CD4-positive, alpha-beta T cell treated with Interleukin-2 at 100 ng/mL for 4 hours (primary cell): ENCODE measurements at regions not wholly inside any gene's neighbourhood (a gene's known extent, or its start where the extent isn't known, plus 50 kb on each side); places are given as distances from the start of the nearest gene placed in this dataset.
"Not testable (repeated sequence)": the region's sequence is repeated elsewhere in the genome, so short reads cannot be mapped to it uniquely, and the experiment has no call there.

Source experiments
- DNase-seq: peaks from one replicate; pipeline ENCODE4 v3.0.0-alpha.2; 2020; ENCODE audit warnings: low spot score

- no peak for DNase-seq
These were observed 236.8 kb upstream of the RBMS1 start for GRCh38 chr2:160730296-160730995.

GRCh38 chr2:160731415-160731814 lies 237.8 kb upstream of the RBMS1 start:
- DNase-seq, result no peak

GRCh38 chr2:160731856-160732255 lies 238.2 kb upstream of the RBMS1 start:
- no peak for DNase-seq

GRCh38 chr2:160735696-160736095 lies 242.1 kb upstream of the RBMS1 start:
- no peak for DNase-seq

GRCh38 chr2:160736148-160737028 lies 242.8 kb upstream of the RBMS1 start:
- no peak for DNase-seq

- DNase-seq, result no peak
These were observed 243.6 kb upstream of the RBMS1 start for GRCh38 chr2:160737247-160737646.

DNA sequence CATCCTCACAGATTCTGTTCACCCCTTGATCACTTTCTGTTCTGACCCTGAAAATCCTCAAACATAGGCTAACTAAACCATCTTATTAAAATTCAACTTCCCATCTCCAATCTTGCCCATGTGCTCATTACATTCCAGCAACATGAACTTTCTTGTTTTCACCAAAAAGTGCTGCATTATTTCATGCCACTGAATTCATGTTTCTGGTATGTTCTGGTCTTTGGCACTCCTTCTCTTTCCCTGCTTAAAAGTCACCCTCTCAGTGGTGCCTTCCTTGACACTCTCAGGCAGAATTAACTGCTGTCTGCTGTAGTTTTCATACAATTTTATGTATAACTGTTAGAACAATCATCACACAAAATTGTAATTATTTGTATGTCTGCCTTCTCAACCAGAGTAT lies 247.7 kb upstream of the RBMS1 start:
- no peak for DNase-seq

DNA sequence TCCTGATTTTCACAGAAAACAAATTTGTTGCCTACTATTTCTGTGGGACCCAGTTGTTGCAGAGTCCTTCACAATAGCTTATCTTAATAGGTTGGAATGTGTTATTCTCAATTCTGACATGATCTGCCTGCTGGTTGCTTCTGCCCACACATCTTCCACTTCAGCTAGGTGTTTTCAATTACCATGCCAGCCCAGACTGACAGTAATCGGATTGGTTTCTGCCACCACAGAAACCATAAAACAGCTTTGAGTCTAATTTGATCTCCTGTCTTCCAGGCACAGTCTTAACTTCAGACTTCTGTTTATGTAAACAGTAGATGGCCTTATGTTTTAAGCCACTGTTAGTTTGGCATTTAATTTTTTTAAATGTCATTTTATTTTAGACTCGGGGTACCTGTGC lies 248.2 kb upstream of the RBMS1 start:
- no peak for DNase-seq

DNA sequence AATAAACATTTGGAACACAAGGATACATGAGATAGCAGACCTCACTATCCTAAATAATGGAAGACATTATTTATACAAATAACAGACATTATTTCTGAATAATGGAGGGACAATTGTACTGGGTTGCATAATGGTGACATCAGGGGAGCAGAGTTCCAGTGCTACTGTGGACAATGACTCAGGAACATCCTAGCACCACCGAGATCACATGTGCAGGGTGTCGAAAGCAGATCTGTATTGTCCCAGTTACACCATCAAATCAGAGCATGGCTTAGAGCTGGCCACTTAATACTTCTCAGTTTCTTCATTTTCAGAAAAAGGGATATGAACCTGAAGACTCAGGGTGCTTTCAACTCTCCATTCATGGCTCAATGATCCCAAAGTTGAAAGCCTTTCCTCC lies 249.1 kb upstream of the RBMS1 start:
- DNase-seq, result no peak

DNA sequence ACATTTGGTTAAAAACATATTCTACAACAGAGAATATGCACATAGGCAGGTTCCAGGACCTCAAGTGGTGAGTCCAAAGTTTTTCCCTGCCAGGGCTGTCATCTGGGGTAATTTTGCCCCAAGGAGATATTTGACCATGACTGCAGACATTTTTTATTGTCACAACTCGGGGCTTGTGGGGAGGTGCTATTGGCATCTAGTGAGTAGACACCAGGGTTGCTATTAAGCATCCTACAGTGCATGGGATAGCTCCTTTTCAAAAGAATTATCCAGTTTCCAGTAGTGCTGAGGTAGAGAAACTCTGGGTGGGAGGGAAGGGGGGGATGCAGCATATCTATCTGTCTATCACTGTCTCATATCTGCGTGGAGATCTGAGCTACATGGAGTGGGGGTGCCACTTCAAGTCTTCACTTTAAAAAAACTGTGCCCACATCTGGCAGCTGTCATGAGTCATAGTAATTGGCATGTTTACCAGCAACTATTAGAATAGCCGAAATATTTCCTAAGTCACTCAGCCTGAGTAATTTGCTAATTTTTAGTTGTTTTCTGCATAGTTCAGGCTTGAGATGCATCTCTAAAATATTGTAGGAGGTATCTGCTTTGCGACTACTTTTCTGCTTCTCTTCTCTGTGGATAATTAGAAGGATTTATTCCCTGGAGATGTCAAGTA lies 254.0 kb upstream of the RBMS1 start:
- DNase-seq, result no peak

DNA sequence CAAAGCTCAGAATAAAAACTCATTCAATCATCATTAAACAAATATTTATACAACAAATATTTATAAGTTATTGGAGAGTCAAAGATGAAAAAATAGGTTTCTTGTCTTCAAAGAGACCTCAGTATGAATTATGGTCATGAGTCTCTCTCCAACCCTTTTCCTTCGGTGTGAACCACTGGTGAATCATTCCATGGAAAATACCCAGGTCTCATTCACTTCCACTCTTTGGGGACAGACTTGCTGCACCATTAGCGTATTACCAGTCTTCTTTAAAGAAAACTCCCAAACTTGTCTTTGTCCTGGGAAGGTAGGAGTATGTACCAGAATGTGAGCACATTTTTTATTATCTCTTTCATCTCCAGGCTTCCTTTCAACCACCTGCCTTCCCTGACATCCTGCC lies 257.4 kb upstream of the RBMS1 start:
- DNase-seq, result no peak

DNA sequence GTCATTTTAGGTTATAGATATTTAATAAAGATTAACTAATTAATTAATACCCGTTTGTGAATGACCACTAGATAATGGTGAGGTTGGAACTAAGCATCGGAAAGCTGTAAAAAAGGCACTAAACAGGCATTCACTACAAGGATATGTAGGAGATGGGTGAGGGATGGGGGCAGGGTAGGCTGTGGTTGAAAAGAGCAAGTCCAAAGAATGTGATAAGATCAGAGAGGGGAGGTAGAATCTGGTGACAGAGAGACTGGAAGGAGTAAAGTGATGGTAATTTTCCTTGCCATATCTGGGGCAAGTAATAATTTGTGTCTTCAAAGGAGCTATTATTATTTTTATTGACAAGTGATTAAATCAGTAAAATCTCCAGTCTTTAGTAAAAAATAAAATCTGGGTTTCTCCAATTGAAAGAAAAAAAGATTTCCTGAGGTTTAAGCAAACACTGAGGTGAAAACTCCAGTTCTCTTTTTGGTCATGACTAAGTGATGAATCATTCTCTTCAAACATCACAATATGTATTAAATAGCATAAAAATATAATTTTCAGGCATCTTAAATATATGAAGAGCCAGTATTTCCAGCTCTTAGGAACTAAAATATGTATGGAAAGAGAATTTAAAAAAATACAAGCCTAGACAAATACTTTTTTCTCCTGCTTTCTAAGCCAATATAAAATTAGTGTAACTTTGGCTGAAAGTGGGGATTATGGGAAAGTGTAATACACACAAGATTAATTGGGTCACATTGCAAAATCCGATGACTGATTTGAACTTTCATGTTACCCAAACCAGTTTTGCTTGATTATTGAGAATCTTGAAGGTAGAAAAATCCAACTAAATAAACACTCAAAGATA lies 259.1 kb upstream of the RBMS1 start:
- DNase-seq, result no peak

GRCh38 chr2:160753331-160753654 lies 259.7 kb upstream of the RBMS1 start:
- DNase-seq, result no peak

DNA sequence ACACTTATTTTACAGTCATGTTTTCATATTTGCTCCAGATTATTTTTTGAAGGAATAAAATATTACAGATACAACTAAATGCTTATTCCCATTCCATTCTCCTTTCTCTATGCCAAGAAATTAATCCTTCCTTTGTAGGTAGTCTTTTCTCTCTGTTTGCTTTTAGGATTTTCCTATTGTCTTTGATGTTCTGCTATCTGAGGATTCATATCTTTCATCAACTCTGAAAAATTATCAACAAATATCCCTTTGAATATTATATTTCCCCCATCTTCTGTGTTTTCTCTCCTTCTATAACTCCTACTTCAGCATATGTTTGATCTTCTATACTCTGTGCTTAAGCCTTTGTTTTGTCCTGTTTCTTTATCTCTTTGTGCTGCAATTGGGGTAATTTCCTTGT lies 260.4 kb upstream of the RBMS1 start:
- DNase-seq, result no peak

DNA sequence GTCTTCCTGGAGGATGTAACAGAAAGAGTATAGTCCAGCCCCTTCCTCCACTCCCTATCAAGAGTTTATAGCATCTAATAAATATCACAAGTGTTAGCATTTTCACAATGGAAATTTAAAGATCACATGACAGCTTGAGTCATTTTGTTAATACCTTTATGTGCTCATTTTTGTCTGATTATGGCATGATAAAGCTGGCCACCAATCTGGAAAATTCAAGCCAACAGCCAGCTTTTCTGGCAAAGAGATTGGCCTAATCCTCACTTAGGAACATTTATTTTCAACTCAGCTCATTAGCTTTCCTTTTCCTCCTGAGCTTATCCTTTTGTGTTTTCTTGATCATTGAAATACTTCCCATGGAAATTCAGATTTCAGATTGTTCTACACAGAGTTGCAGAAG lies 262.9 kb upstream of the RBMS1 start:
- DNase-seq, result no peak

DNA sequence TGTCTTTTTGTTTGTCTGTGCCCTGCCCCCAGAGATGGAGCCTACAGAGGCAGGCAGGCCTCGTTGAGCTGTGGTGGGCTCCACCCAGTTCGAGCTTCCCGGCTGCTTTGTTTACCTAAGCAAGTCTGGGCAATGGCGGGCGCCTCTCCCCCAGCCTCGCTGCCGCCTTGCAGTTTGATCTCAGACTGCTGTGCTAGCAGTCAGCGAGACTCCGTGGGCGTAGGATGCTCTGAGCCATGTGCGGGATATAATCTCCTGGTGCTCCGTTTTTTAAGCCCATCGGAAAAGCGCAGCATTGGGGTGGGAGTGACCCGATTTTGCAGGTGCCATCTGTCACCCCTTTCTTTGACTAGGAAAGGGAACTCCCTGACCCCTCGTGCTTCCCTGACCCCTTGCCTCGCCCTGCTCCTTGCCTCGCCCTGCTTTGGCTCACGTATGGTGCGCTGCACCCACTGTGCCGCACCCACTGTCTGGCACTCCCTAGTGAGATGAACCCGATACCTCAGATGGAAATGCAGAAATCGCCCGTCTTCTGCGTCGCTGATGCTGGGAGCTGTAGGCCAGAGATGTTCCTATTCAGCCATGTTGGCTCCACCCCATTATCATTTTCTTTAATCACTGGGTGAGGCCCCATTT lies 269.0 kb upstream of the RBMS1 start:
- DNase-seq, result not testable (repeated sequence)

DNA sequence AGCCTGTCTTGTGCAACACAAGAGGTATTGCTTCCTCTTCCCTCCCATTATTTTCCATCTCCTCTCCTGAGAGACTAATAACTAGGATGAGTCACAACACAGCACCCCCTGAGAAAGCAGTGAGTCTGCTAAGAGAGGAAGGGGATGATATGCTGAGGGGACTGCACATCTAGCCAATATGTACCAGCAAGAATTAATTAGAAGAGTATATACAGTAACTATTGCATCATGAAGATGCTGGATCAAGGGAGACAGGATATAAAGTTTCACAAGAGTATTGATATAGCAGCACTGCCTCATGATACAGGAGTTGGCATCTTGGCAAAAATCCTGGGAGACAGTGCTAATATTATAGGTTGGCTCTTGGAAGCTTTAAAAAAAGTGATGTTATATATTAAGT lies 289.9 kb upstream of the RBMS1 start:
- DNase-seq, result no peak

DNA sequence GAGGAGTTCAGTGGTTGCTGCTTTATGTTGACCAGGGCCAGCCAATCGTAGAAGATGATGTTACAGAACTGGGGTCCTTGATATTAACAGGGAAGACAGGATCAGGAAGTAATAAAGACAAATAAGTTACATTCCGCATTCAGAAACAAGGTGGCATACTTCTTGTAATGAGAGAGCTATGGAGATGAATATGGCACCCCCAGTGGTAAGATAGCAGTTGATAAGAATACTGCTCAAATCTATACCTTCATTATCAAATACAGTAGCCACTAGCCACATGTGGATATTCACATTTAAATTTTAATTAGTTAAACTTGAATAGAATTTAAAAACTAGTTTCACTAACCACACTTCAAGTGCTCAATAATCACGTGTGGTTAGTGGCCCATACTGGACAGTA lies 290.4 kb upstream of the RBMS1 start:
- DNase-seq, result no peak

GRCh38 chr2:160790738-160791137 lies 297.1 kb upstream of the RBMS1 start:
- no peak for DNase-seq

GRCh38 chr2:160791884-160792283 lies 298.3 kb upstream of the RBMS1 start:
- DNase-seq, result no peak

GRCh38 chr2:160792837-160793236 lies 299.2 kb upstream of the RBMS1 start:
- no peak for DNase-seq

DNA sequence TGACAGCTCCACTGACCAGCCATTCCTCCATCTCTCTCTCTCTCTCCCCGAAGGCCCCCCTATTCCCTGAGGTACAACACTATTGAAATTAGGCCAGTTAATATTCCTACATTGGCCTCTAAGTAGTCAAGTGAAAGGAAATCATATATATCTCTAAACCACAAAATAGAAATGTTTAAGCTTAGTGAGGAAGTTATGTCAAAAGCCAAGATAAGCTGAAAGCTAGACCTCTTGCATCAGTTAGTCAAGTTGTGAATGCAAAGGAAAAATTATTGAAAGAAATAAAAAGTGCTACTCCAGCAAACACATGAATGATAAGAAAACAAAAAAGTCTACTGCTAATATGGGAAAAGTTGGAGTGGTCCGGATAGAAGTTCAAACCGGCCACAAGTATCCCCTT lies 301.3 kb upstream of the RBMS1 start:
- no peak for DNase-seq
